Tibial artery (tissue), 4 donors: ENCODE measurements at regions not wholly inside any gene's neighbourhood (a gene's known extent, or its start where the extent isn't known, plus 50 kb on each side); places are given as distances from the start of the nearest gene placed in this dataset.

Source experiments
- DNase-seq, 2 donors: peaks; one replicate each; pipeline ENCODE4 v3.0.0-alpha.2; 2019
- H3K27ac ChIP-seq, 2 donors: fragments of 200-600 bp; sonication (generic) in 1 of 2; 1 replicate in 1 of 2; 2 replicates in 1 of 2; pipeline ENCODE4 v1.5.1; 2018 to 2019; ENCODE audit warnings: mild to moderate bottlenecking in 1 of 2
- H3K27me3 ChIP-seq, 2 donors: fragments of 200-600 bp; sonication (generic) in 1 of 2; one replicate each; pipeline versions ENCODE4 v1.5.1 to v1.6.0; 2016 to 2019
- H3K36me3 ChIP-seq, 3 donors: fragments of 200-600 bp; sonication (generic) in 2 of 3; one replicate each; pipeline ENCODE4 v1.5.1; 2016 to 2019; ENCODE audit warnings: mild to moderate bottlenecking in 2 of 3
- H3K4me1 ChIP-seq, 4 donors: fragments of 200-600 bp; sonication (generic) in 2 of 4; 1 replicate in 3 of 4; 2 replicates in 1 of 4; pipeline ENCODE4 v1.5.1; 2016 to 2019
- H3K4me3 ChIP-seq, 2 donors: fragments of 200-600 bp; sonication (generic) in 1 of 2; 1 replicate in 1 of 2; 2 replicates in 1 of 2; pipeline ENCODE4 v1.5.1; 2018 to 2019; ENCODE audit warnings: mild to moderate bottlenecking in 2 of 2
- H3K9me3 ChIP-seq, 3 donors: fragments of 200-600 bp; sonication (generic) in 1 of 3; one replicate each; pipeline ENCODE4 v1.5.1; 2016 to 2019
- CTCF ChIP-seq, 2 experiments: fragments of 200-600 bp in 1 of 2; fragments of 450-650 bp in 1 of 2; IDR thresholded peaks; one replicate each; pipeline ENCODE4 v1.5.1; 2017 to 2019; ENCODE audit warnings: antibody characterized with exemption in 2 of 2, mild to moderate bottlenecking in 1 of 2, moderate library complexity in 1 of 2
- intact Hi-C: fragments of 100-400 bp; cut with DNase I; formaldehyde crosslinking; loops from one replicate; pipeline ENCODE4 v1.15.0; 2023; ENCODE audit warnings: low total_unique reads

- intact Hi-C loops, result no loop called here
- H3K36me3 ChIP-seq, result no peaks in the 10 kb centered on the region
- H3K27me3 ChIP-seq, result no peaks in the 10 kb centered on the region
- H3K9me3 ChIP-seq, result no peaks in the 10 kb centered on the region
- H3K27ac ChIP-seq, result peak overlapping the region in 1 of 2 donors; percentile 7
- H3K4me3 ChIP-seq, result no peak overlapping the region
- DNase-seq, result no peak
- H3K4me1 ChIP-seq, result peaks cover 0 to 4% (median 0%) of the 10 kb centered on the region in 4 donors
- no peak for TF ChIP-seq CTCF (IDR thresholded peaks at IDR 0.05)
Measured at GRCh38 chr4:187586892-187587291, 408.7 kb upstream of the ZFP42 start.

GRCh38 chr4:187598196-187598595 lies 397.4 kb upstream of the ZFP42 start:
- H3K36me3 ChIP-seq, result no peaks in the 10 kb centered on the region
- H3K4me3 ChIP-seq, result no peak overlapping the region
- H3K9me3 ChIP-seq, result no peaks in the 10 kb centered on the region
- H3K27me3 ChIP-seq, result no peaks in the 10 kb centered on the region
- H3K4me1 ChIP-seq, result peaks cover 0 to 21% (median 11%) of the 10 kb centered on the region in 4 donors
- TF ChIP-seq CTCF (IDR thresholded peaks at IDR 0.05), result no peak
- DNase-seq, result no peak
- H3K27ac ChIP-seq, result no peak overlapping the region
- intact Hi-C loops, result no loop called here

GRCh38 chr4:187602339-187603092 lies 393.1 kb upstream of the ZFP42 start:
- no peaks in the 10 kb centered on the region for H3K27me3 ChIP-seq
- H3K36me3 ChIP-seq, result no peaks in the 10 kb centered on the region
- no peak for DNase-seq
- no peak overlapping the region for H3K4me3 ChIP-seq
- H3K27ac ChIP-seq, result peak overlapping the region in 1 of 2 donors; percentile 23
- H3K4me1 ChIP-seq, result peaks cover 0 to 34% (median 14%) of the 10 kb centered on the region in 4 donors
- intact Hi-C loops, result loop anchor here (10.0 kb wide), 1 partner anchor 772 kb away; no protein-coding TSS in a partner anchor
- no peaks in the 10 kb centered on the region for H3K9me3 ChIP-seq
- no peak for TF ChIP-seq CTCF (IDR thresholded peaks at IDR 0.05)

GRCh38 chr4:187603093-187604025 lies 392.2 kb upstream of the ZFP42 start:
- H3K36me3 ChIP-seq, result no peaks in the 10 kb centered on the region

More at GRCh38 chr4:187603093-187604025, 392.2 kb upstream of the ZFP42 start:
- no peak for DNase-seq
- peaks cover 0 to 28% (median 11%) of the 10 kb centered on the region in 4 donors for H3K4me1 ChIP-seq
- H3K27ac ChIP-seq, result peak overlapping the region in 1 of 2 donors; percentile 23
- intact Hi-C loops, result loop anchor here (10.0 kb wide), 1 partner anchor 771 kb away; no protein-coding TSS in a partner anchor
- H3K9me3 ChIP-seq, result no peaks in the 10 kb centered on the region
- no peak overlapping the region for H3K4me3 ChIP-seq
- H3K27me3 ChIP-seq, result no peaks in the 10 kb centered on the region
- no peak for TF ChIP-seq CTCF (IDR thresholded peaks at IDR 0.05)
